Stimulated activated CD4-positive, alpha-beta T cell treated with anti-CD3 and anti-CD28 coated beads, TNF-alpha, amount 100 ng/mL, for 1 hour (primary cell): ENCODE measurements at regions not wholly inside any gene's neighbourhood (a gene's known extent, or its start where the extent isn't known, plus 50 kb on each side); places are given as distances from the start of the nearest gene placed in this dataset.

Experiments
- DNase-seq, 3 donors: peaks; one replicate each; pipeline ENCODE4 v3.0.0-alpha.2; 2020; ENCODE audit warnings: low read depth in 3 of 3, low spot score in 1 of 3

DNA sequence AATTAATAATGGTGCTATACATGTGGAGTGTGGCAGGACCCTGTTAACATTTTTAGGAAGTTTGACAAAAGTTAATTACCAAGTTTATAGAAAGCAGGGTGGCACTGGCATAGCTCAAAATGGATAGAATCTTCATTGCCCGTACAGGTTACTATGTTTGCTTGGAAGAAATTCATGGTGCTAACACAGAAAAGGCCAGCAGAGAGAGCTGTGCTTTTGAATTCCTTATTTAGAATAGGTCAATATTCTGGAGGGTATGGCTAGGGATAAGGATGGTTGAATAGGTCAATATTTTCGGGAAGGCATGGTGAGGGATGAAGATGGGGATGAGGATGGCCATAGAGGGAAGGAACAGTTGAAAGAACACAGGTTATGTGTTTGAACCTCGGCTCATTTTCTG is 345.1 kb downstream of the LMO4 start:
- DNase-seq, result no peak

DNA sequence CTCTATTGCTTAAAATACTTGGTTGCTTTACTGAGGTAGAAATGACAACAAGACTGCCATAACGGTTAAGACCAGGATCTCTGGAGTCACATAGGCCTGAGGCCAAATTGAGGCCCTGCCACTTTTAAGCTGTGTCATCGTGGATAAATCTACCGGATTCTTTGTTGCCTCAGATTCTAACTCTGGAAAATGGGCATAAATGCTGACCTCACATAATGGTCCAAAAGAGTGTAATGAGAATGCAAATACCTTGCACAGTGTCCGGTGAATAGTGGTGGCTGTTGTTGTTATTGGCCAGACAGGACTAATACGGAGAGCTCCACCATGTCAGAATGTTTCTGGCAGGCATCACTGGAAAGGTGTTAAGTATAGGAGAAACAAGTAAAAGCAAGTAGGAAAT is 346.1 kb downstream of the LMO4 start:
- no peak for DNase-seq

GRCh38 chr1:87678266-87678665 is 349.6 kb downstream of the LMO4 start:
- DNase-seq, result no peak

DNA sequence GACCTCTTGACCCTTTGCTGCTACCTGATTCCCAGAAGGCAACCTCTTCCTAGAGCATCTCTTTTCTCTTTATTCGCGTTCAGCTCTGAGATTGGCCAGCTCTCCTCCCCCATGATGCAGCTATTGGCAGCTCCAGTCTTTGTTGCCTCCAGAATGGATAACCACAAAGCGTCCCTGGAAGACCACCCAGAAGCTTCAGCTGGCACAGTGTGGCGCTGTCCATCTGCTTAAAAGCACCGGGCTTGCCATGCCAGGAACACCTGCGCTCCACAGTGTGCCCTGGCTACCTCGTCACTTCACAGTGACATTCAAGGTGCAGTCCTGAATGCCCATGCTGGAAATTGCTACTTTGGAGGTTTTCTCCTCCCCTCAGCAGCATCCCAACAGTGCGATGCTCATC is 353.9 kb downstream of the LMO4 start:
- no peak for DNase-seq

- no peak for DNase-seq
These were observed 354.7 kb downstream of the LMO4 start for GRCh38 chr1:87683196-87683956.

DNA sequence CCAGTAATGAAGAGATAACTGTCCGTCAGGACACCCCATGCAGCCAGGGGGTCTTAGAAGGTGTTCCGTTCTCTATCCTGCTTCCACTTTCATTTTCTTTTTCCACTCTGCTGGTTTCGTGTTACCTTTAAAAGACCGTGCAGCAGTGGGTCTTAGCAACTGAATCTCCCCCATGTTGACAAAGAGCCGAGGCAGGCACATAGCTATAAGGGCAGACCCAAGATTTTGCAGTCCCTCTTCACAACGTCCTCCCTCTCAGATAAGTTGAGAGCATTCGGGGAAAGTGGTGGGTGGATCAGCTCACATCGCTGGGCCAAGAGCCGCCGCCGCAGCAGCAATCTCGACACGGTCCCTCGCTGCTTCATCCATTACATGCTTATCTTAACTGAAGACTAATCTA is 355.5 kb downstream of the LMO4 start:
- DNase-seq, result no peak

- no peak for DNase-seq
These were observed 356.1 kb downstream of the LMO4 start for GRCh38 chr1:87684713-87685205.

GRCh38 chr1:87685311-87686135 is 356.8 kb downstream of the LMO4 start:
- DNase-seq, result no peak

DNA sequence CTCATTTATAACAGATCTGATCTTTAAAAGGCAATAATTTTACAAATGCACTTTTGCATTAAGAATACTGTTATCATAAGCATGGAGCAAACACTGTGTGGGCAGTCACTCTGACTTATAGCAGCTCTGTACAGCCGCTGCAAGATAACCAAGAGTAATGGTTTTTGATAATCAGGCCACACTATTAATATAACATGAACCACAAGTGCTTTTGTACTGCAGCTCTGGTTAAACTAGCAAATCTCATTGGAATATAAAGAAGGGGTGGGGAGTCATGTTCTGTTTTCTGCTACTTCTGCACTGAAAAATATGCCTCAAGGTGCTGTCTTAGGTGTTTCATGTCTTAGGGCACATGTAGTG is 357.4 kb downstream of the LMO4 start:
- DNase-seq, result no peak

GRCh38 chr1:87686671-87687070 is 358.0 kb downstream of the LMO4 start:
- DNase-seq, result no peak

DNA sequence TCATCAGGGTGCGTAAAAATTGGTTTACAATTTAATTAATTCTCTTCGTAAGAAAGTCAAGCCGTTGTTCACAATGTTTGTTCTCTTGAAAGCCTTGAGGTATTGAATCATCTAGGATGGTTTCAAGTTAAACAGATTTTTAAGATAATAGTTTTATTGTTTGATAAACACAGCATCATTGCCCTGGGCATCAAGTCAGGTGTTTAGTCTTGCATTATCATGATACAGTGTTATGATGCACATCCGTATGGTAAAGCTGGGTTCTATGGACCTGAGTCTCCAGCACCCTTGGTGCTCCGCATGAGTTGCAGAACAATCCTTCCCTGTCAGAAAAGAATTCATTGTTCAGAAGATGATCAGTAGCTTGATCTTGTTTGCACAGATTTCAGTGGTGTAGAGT is 359.5 kb downstream of the LMO4 start:
- DNase-seq, result no peak

- DNase-seq, result no peak
These were observed 360.8 kb downstream of the LMO4 start for GRCh38 chr1:87689487-87689886.

- DNase-seq, result no peak
These were observed 367.8 kb downstream of the LMO4 start for GRCh38 chr1:87696483-87696882.

GRCh38 chr1:87702455-87702854 is 373.8 kb downstream of the LMO4 start:
- no peak for DNase-seq

DNA sequence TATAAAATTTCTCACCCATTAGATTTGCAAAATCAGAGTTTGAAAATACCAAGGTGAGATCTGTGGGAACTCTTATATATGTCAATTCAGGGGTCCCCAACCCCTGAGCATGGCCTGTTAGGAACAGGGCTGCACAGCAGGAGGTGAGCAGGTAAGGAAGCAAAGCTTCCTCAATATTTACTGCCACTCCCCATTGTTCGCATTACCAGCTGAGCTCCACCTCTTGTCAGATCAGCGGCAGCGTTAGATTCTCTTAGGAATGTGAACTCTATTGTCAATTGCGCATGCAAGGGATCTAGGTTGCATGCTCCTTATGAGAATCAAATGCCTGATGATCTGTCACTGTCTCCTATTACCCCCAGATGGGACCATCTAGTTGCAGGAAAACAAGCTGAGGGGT is 376.6 kb downstream of the LMO4 start:
- DNase-seq, result no peak

DNA sequence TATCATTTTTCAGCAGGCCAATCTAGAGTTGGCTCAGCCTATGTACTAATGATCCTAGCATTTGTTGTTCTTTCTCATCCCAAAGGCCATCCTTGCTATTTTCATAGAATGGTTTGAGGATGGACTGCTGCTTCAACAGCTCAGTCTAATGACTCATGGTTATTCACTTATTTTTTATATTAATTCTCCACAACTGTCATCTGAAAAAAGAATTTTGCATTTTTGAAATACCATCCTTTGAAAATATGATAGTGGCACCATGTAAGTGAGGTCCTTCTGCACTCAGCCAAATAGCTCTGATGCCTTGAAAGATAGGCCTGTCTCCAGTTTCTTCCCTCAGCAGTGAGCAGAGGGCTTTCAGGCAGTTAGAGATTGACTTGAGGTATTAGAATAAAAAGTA is 377.5 kb downstream of the LMO4 start:
- DNase-seq, result no peak

DNA sequence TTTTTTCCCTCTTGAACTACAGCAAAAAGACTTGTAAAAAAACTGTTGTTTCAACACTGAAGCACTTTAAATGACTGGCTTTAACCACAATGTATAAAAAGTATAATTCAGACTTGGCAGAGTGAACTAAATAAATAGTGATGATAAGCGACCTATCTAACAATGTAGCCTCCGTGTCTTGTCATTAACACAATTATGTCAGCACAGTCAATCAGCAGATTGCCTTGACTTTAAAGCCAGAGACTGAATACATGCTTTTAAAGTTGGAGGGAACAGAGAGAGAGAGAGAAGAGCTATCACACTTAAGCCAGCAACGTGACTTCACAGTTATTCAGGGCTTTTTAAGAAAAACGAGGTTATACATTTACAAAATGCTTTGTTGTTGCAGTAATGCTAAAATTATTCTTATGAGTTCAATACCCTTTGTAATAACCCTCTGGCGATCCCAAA is 378.1 kb downstream of the LMO4 start:
- no peak for DNase-seq

DNA sequence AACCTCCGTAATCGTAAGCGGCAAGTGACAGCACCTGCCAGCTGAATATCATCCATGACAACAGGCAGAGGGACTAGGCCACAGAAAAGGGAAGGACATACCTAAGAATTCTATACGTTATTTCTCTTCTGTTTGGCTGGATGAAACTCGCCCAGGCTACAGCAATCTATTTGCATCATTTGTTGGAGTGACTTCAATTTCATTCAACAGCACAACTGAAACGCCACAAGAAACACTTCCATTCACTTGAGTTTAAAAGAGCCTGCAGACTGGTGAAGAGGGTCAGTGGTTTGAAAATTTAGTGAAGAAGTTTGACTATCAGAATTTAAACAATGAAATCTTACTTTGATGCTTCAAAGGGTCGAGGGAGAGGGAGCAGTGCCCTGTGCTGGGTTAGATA is 378.7 kb downstream of the LMO4 start:
- no peak for DNase-seq

- no peak for DNase-seq
These were observed 383.8 kb downstream of the LMO4 start for GRCh38 chr1:87712261-87713010.

DNA sequence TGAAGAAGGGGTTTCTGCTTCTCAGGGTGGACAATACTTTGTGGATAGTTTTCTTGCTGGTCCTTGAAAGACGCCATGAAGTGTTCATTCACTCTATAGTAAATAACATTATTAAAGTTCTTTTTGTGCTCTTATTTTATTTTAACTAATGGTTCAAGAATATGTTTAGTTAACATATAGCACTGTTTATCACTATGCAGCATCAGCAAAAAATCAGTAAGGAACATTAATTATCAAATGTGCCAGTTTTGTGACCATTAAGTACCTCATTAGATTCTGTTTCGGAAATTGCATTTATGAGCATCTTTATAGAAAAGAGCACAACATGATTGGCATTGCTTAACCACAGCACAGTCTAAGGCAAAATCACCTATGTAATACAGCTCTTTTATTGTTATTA is 385.6 kb downstream of the LMO4 start:
- no peak for DNase-seq

DNA sequence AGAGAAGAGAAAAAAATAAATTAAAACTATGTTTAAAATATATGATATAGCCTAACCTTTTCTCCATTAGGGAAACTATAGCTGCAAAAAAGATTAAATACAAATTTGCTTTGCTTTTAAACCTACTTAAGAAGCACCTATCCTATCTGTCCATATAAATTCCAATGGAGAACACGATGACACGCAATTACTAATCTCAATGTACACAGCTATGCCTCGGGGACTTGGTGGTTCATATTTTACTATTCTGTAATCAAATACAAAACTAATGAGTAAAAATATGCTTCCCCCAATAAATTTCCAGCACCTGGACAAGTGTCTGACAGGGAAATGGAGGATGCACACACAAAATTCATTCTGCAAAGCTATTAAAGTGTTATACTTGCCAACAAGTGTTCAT is 386.4 kb downstream of the LMO4 start:
- no peak for DNase-seq

- no peak for DNase-seq
These were observed 386.8 kb downstream of the LMO4 start for GRCh38 chr1:87715471-87715870.
